IMR-90 (cell line): ENCODE measurements at regions not wholly inside any gene's neighbourhood (a gene's known extent, or its start where the extent isn't known, plus 50 kb on each side); places are given as distances from the start of the nearest gene placed in this dataset.

Experiments used
- BHLHE40 ChIP-seq: fragments of 150-350 bp; IDR thresholded peaks from 2 replicates; pipeline ENCODE4 v1.6.1; 2016; ENCODE audit warnings: mild to moderate bottlenecking, low read depth, low read length
- CEBPB ChIP-seq: IDR thresholded peaks from 2 replicates; pipeline ENCODE4 v1.6.1; 2012; ENCODE audit warnings: low read depth, low read length, improper control_type of control experiment
- CHD1 ChIP-seq: IDR thresholded peaks from 2 replicates; pipeline ENCODE4 v1.6.1; 2012; ENCODE audit warnings: low read depth, low read length, improper control_type of control experiment
- FOS ChIP-seq: fragments of 150-350 bp; IDR thresholded peaks from 2 replicates; pipeline ENCODE4 v1.6.1; 2016; ENCODE audit warnings: low read depth, low read length
- MAFK ChIP-seq: IDR thresholded peaks from 2 replicates; pipeline ENCODE4 v1.6.1; 2012; ENCODE audit warnings: low read depth, low read length, improper control_type of control experiment
- MAZ ChIP-seq: IDR thresholded peaks from 2 replicates; pipeline ENCODE4 v1.6.1; 2012; ENCODE audit warnings: low read depth, mild to moderate bottlenecking, low read length, improper control_type of control experiment, moderate library complexity, borderline replicate concordance
- POLR2A ChIP-seq: IDR thresholded peaks from 2 replicates; pipeline ENCODE4 v1.6.1; 2012; ENCODE audit warnings: mild to moderate bottlenecking, low read depth, low read length
- RAD21 ChIP-seq: IDR thresholded peaks from 2 replicates; pipeline ENCODE4 v1.6.1; 2012; ENCODE audit warnings: low read length, improper control_type of control experiment
- RCOR1 ChIP-seq: IDR thresholded peaks from 2 replicates; pipeline ENCODE4 v1.6.1; 2012; ENCODE audit warnings: mild to moderate bottlenecking, low read length, improper control_type of control experiment; ENCODE audit not compliant: insufficient replicate concordance
- RFX5 ChIP-seq: IDR thresholded peaks from 2 replicates; pipeline ENCODE4 v1.8.0; 2012; ENCODE audit warnings: low read depth, mild to moderate bottlenecking, low read length, moderate library complexity
- USF2 ChIP-seq: fragments of 150-350 bp; IDR thresholded peaks from 2 replicates; pipeline ENCODE4 v1.6.1; 2017; ENCODE audit warnings: mild to moderate bottlenecking, antibody characterized with exemption, low read length, low read depth
- TF ChIP-seq, protein P1 (sequence below): conservative IDR thresholded peaks from 2 replicates; pipeline ENCODE4 v1.5.1; 2012; ENCODE audit warnings: mild to moderate bottlenecking, low read depth, low read length, improper control_type of control experiment

DNA sequence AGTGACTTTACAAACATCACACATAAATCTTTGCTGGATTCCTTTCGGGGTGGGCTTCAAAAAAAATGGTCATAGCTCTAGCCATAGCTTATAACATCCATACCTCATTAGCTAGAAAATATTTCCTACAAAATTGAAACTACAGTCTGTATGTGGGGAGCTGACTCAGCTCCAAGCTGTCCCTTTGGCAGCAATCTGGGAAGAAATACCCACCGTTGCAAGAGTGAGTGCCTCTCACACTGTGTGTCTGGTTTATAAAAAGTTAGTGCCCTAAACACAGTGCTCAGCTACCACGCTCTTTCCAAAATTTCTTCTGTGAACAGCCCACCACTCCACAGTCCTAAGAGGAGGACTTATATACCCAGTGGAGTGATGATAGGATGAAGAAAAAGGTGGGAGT, 170.1 kb downstream of the RBM43 start:
- TF ChIP-seq, protein P1, sequence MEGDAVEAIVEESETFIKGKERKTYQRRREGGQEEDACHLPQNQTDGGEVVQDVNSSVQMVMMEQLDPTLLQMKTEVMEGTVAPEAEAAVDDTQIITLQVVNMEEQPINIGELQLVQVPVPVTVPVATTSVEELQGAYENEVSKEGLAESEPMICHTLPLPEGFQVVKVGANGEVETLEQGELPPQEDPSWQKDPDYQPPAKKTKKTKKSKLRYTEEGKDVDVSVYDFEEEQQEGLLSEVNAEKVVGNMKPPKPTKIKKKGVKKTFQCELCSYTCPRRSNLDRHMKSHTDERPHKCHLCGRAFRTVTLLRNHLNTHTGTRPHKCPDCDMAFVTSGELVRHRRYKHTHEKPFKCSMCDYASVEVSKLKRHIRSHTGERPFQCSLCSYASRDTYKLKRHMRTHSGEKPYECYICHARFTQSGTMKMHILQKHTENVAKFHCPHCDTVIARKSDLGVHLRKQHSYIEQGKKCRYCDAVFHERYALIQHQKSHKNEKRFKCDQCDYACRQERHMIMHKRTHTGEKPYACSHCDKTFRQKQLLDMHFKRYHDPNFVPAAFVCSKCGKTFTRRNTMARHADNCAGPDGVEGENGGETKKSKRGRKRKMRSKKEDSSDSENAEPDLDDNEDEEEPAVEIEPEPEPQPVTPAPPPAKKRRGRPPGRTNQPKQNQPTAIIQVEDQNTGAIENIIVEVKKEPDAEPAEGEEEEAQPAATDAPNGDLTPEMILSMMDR: no peak
- TF ChIP-seq POLR2A (no peak), RFX5 (no peak), CHD1 (no peak), RCOR1 (no peak), RAD21 (no peak), USF2 (no peak), FOS (no peak), CEBPB (no peak), MAFK (no peak), BHLHE40 (no peak), MAZ (no peak)
